ENCODE measurements at regions not wholly inside any gene's neighbourhood (a gene's known extent, or its start where the extent isn't known, plus 50 kb on each side); places are given as distances from the start of the nearest gene placed in this dataset.

DNA sequence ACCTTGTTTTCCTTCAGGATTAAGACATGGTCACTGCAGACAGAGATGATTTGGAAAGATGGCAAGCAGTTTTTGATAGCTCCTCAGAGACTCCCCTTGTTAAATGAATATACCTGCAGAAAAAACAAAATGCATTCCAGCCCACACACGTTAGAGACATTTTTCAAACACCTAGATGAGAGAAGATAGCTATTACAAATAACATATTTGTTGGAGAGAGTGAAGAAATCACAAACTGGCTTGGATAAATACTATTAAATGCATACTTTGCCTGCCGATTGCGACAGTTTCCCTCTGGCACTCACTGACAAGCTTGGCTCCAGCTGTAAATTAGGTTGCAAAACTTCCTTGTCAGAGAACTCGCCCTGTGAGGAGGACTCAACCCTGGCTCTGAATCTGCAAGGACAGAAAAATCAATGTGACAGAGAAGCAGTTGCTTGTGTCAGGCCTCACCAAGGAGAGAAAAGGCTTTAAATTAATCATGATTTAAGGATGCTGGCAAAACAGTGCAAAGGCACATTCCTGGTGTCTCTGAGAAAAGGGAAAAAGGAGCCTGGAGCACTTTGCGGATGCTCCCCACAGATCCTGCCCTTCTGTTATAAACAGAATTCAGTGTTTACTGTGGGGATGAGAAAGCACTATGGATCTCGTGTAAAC is 423.7 kb upstream of the MARCKS start:
- DNase-seq = no peak

DNA sequence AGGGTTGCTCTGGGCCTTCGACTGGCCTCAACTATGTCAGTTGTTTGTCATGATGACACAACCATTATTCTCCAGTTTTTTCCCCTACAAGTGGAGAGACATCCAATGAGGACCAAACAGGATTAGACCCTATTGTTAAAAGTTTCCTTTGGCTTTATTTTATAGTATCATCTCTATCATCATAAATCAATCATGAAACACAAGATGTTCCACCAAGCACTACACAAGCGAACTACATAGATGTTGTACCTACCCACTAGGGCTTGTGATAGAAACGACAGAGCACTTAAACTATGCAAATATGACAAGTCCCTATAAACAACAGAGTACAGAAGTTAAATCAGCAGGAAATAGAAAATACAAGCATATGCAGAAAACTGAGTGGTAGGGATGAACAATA is 422.5 kb upstream of the MARCKS start:
- no peak for DNase-seq

DNA sequence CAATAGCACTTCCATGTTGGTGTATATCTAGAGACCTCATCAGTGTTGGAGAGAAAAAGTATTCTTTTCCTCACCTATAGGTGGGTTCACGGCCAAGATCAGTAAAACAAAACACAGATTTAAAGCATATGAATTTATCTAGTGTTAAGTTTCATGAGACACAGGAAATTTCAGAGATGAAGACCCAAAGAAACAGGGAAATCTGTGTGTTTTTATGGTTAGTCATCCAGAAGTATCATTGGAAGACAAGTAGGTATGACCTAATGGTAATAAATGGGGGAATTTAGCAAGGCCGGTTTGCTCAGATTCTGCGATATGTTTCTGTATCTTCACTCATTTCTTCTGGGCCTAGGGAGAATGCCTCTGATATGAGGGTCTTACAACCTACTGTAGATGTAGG is 419.6 kb upstream of the MARCKS start:
- no peak for DNase-seq

DNA sequence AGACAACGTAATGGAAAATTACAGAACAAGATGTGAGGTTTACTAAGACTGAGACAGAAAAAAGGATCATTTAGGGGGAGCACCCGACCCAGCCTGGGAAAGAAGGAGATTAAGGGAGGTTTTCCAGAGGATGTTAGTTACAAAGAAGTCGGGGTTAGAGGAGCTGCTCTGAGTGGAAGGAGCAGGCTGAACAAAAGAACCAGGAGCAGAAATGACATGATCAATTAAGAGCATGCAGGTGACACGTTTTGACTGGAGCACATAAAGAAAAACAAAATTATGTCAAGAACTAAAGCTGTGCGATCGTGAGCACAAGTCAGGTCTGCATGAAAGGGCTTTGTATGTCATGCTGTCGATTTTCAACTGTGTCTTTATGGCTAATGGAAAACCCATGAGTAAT is 417.3 kb upstream of the MARCKS start:
- no peak for DNase-seq

DNA sequence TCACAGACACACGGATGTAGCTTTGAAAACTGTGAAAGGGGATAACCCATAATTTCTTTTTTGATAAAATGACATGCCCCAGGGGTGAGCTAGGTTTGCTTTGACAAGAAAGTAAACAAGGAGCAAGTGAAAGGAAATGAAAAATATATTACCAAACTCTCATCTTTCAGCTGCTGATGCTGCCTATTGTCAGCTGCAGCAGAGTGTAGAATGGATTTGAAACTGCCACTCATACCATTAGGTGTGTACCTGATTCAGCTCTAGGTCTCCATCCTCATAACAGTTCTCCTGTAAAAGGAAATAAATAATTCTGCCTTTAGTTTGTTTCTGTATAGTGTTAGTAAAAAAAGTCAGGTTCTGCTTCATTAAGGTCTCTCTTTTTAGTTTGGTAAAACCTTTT is 415.1 kb upstream of the MARCKS start:
- DNase-seq = no peak

DNA sequence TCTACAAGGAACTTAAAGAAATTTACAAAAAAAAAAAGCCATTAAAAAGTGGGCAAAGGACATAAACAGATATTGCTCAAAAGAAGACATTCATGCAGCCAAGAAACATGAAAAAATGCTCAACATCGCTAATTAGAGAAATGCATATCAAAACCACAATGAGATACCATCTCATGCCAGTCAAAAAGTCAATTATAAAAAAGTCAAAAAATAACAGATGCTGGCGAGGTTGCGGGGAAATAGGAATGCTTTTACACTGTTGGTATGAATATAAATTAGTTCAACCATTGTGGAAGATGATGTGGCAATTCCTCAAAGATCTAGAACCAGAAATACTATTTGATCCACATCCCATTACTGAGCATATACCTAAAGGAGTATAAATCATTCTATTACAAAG is 411.9 kb upstream of the MARCKS start:
- no peak for DNase-seq

DNA sequence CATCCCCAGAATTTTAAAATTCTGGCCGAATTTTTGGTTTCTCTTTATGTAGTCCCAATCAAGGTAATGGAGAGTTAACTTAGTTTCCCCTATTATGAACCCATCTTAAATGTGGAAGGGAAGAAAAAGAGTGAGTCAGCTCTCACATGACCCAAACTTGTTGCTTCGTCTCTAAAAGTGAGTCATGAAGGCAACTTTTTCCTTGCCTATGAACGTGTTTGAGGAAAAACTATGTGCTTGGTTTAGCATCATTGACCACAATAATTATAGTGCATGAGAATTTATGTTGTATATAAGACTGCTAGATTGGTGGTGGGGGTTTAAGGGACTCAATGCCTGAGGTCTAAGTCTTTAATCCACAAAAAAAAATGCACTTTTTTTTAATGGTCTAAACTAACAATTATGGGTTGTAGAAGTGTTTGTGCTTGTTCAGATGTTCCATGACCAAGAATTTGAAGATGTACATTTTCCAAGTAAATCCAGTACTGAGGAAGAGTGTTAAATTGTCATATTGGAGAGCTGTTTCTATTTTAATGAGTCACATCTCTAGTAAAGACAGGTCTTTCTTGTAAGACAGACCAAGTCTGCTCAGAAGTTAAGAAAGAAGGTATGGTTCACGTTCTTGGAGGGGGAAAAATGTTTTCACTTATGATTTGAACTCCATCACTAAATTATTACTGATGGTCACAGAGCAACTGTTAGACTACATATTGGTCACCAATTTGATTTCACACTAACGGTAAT is 409.9 kb upstream of the MARCKS start:
- no peak for DNase-seq

DNA sequence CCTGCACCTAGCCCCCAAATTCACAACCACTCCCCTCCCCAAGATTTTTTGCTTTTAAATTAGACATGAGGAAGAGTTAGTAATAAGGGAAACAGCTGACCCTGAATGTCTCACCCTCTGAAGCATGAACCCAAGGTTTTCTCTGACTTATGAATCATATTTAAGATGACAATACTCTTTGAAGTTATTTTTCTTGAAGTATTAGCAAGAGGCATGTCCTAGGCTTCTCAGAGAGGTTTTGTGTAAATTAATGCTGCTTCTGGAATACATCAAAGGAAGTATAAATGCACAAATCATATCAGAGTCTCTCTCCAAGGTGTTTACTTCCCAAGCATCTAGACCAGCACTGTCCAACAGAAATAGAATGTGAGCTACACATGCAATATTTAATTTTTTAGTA is 408.1 kb upstream of the MARCKS start:
- no peak for DNase-seq

DNA sequence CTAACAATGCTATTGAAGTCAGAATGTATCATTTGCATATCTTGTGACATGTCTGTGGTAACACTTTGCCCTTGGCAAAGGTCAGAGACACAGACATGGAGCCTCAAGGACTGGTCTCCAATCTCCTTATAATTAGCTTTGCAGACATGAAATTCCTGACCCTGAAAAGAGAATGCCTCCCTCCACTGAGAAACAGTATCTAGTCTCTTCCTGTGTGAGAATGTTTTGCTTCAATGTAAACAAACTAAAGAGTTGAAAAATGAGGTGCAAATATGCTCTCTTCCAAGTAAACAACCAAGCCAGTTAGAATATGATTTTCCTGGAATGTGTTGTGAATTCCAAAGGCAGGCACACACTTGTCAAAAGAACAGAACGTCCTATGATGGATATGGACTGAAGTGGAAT is 407.1 kb upstream of the MARCKS start:
- DNase-seq = no peak

DNA sequence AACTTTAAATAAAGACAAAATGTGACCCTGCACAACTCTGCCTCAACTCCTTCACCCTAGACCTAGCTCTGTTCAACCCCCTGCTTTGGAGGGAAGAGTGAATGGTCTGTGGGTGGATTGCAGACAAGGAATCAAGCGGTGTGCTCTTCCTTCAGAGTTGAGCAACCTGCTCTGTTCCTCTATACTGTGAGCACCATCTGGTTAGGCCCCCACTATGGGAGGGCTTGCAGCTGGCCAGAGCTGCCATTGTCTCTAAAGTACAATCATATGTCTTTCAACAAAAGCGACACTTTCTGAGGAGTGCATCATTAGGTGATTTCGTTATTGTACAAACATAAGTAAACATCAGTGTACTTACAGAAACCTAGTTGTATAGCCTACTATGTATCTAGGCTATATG is 406.1 kb upstream of the MARCKS start:
- DNase-seq = no peak

DNA sequence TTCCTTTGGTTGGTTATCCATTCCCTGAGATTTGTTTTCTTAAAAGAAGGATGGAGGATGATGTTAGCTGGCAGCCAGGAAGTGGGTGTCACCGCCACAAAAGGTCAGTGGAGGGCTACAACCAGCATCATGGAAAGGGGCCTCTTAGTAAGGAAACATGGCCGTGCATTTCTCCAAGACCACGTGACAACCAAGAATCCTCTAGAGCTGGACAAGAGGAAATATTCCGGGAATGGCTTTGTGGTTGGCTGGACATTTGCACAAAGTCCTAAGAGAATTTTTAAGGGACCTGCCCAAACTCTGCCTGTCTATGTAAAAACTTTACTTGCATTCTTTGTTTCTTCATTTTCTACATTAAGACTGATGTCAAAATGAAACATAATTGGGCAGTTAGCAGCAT is 399.9 kb upstream of the MARCKS start:
- DNase-seq = no peak

DNA sequence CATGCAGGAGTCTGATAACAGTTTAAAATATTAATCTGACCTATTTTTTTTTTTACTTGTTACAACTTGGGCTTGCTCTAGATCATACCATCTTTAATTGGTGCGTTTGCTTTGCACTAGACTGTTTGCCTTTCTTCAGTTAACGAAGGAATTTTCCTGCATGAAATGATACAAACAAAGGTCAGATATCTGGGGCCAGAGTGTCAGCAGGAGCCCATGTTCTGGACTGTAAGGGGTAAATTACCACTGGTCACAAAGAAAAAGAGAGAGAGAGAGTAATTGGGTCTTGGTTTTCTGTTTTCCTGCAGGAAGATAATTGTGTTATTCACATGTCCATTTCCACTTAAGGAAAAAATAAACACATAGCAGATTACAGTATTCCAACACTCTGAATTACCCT is 399.4 kb upstream of the MARCKS start:
- no peak for DNase-seq

DNA sequence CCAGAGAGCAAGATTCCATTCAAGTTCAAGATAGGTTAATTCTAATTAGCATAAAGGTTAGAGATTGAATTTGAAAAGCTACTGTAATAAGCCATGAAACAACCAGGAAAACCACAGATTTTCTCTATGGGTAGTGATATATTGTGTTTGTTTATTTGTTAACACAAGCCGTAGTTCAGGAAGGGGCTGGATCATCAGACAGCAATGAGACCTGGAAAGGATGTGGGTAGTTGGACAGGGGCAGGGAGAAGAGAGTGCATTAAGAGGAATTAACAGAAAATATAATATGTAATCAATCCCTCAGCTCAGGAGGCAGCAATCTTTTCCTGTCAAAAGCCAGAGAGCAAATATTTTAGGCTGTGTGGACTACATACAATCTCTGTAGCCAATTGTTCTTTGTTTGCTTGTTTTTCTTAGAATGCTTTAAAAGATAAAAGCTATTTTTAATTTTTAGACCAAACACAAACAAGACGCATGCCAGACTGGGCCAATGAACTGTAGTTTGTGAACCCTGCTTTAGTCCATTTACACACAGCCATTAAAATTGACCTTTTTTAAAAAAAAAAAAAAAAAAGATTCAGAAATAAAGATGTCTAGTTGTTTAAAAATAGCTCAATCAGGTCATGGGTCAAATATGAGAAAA is 398.7 kb upstream of the MARCKS start:
- DNase-seq = no peak

DNA sequence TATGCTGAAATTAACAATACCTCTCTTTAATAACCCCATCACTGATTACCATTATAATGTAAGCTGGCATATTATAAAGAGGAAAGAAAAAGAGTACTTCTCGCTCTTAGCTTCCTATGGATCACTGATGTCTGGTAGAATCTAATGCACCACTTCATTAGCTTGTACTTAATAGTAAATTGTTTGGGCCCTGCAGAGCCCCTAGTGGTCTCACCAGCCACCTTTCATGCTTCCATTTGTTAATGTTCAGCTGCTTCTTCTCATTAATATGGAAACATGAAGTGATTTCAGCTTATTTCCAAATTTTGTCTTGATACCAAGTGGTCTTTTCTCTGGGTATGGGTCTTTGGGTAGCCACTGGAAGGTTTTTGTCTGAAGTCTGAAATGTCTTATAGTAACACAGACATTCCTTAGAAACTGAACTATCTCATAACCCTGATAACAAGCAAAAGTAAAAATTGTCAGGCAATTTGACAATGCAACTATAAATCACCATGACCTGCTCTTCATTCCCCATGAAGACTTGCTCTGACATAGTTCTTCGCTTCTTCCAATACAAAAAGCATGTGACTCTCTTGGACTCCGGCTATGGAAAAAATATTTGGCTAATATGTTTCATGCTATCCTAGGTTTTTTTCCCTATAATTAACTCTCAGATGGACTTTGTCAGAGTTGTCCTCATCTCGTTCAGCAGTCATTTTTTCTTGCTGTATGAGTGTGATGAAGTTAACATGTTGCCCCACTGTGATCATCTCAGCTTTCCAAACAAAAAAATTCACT is 395.8 kb upstream of the MARCKS start:
- no peak for DNase-seq

DNA sequence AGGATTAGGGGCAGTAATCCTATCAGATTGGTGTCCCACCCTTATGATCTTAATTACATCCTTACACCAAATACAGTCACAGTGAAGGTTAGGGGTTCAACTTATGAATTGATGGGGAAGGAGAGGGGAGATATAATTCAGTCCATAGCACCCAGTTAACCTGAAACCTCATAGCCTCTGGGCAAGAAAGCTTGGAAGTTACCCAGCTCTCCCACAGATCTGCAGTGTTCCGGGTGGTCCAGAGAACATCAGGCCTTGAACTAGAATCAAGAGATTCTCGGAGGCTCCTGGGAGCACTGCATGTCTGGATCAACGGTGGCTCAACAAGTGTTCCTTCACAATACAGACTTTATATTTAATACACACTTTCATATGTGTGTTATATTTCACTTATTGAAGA is 392.6 kb upstream of the MARCKS start:
- no peak for DNase-seq

DNA sequence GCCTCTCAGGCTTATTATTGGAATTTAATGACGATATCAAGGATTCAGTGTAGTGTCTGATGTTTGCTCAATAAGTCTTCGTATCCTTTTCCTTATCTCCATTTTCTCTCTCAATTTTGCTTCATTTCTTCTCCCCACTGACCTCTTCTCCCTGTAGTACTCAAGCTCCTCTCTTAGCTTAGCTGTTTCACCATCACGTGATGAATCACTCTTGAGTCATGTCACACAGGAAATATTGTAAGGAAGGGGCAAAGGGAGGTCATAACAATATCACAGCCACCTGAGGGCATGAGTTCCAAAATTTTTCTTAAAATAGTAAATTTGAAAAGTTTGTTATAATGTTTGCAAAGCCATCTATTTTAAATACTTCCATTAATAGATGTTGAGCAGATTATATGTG is 392.2 kb upstream of the MARCKS start:
- no peak for DNase-seq

DNA sequence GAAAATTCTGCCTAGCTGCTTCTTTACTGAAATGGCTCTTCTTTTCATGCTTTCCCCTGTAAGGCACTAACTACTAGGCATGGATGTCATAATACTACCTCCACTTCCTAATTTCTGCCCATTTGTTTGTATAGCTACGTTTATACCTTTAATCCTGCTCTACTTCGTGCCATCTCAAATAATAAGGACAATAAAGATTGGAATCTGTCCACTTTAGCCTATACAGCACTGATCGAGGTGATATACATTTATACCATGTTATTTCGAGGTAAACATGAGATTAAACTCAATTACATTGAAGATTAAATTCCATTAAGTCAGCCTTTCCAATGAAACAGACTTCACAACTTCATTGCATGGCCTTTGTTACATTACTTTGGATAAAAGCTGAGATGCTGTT is 390.6 kb upstream of the MARCKS start:
- no peak for DNase-seq

DNA sequence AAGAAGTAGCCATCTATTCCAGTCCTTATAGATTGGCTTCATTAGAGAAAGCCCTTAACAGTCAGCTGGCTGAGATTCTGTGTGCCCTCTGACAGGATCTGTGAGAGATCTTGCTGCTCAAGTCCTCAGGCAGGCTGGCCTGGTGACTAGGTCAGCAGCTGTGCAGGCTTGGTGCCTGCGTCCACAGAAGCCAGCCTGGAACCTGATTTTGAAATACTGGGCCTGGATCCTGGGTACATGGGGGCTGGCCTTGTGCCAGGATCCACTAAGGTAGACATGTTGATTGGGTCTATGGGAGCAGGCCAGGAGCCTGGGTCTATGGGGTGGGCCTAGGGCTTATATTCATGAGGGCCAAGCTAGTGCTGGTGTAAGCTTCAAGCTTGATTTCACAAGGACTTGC is 381.8 kb upstream of the MARCKS start:
- DNase-seq = no peak

DNA sequence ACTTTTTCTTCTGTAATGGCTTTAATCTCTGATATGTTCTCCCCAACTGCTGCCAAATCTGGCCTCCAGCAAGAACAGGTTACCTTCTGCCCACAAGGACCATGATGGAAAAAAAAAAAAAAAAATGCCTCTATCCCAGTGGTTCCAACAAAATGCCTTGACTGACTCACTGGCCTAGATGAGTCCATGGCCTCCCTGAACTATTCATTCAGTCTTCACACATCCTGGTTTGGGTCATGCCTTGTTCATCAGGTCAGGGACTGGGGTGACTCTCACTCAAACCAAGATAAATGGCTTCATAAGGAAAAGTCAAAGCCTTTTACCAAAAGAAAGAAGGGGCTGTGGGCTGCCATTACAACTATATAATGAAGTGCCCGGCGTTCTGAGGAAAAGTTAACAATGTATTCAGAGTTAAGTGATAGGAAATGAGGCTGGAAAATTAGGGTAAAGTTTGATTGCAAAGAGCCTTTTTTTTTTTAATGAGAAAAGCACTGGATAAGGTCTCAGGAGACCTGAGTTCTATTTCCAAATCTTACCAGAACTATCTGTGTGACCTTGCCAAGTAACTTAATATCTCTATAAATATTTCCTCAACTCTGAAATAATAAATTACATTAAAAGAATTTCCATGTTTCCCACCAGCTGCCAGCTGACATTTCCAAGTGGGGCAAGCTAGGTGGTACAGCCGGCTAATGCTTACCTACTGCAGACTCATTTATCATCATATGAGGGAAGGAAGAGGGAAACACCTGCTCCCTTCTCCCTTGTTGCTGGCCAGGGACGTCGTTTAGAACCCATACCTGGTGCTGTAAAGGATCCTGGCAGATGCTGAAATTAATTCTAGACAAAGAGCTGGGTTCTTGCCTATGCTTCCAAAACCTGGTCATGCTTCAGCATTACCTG is 380.0 kb upstream of the MARCKS start:
- no peak for DNase-seq

DNA sequence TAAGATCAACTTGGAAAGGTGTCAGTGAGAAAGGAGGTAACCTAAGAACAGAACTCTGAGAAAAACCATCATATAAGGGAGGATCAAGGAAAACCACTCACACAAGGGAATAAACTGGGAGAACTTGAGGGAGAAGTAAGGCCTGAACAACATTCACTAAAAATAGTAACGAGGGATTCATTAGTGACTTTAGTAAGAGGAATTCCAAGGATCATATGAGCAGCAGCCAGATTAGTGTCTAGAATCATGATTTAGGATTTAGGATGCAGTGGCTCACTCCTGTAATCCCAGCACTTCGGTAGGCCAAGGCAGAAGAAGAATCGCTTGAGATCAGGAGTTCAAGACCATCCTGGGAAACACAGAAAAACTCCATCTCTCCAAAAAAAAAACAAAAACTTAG is 376.5 kb upstream of the MARCKS start:
- DNase-seq = no peak

DNA sequence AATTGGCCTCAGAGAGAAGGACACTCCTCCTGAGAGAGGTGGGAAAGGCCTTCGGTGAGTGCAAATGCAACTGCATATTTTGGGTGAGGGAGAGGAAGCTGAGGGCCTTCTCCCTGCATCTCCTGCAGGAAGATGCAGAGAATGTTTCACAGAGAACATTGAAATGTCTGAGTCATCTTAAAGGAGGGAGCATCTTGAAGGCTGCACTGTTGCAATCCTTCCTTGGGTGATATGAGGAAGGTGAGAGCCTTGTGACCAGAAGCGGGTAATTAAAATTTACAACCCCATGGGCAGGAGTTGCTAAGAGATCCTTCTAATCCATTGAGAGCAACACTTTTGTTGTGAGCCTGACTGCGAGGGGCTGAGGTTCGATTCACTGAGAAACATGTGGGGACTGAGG is 375.7 kb upstream of the MARCKS start:
- no peak for DNase-seq

DNA sequence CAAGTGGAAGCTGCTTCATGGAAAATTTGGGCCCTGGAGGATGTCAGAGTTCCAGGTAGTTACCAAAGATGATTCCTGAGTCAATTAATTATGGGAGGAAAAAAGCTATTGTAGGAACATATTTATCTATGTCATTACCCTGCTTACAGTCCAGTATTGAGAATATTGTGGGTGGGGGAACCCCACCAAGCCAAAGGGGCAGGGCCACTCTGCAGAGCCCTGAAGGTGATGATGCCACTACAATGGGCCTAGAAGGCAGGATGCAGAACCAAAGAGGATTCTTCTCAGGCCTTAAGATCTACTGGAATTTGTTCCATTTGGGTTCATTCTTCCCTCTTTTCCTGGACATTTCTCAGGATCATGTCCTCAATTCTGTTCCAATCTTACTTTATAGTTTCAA is 375.2 kb upstream of the MARCKS start:
- DNase-seq = no peak

DNA sequence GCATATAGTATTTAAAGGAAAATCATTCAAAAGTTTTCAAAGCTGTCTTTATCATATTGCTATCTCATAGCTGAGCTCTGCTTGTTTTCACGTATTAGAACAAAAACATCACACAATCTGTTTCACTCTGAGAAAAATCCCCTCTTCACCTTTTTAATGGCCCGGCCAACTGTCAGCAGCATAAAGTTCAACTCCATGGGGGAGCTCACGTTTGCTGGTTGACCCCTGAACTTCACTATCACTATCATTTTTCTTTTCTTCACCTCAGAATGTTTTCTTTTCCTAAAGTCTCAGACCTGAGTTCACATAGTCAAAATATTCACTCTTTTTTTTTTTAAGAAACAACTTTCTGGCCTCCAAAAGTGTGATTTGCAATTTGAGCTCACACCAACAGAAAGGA is 374.4 kb upstream of the MARCKS start:
- no peak for DNase-seq
